AG04449 (cell line): ENCODE measurements at regions not wholly inside any gene's neighbourhood (a gene's known extent, or its start where the extent isn't known, plus 50 kb on each side); places are given as distances from the start of the nearest gene placed in this dataset.
"Not testable (repeated sequence)": the region's sequence is repeated elsewhere in the genome, so short reads cannot be mapped to it uniquely, and the experiment has no call there.

ENCODE experiments used
- CTCF ChIA-PET: fragments of 350-600 bp; formaldehyde crosslinking; extraction: SDS; loops from one replicate; lab custom pipeline; 2021; ENCODE audit warnings: antibody characterized with exemption; lab: Yijun Ruan, JAX
- POLR2A ChIA-PET: fragments of 400-600, 350-600 bp; formaldehyde crosslinking; extraction: SDS; loops from one replicate; lab custom pipeline; 2020; ENCODE audit warnings: antibody characterized with exemption, inconsistent platforms; lab: Yijun Ruan, JAX
- DNase-seq: peaks from one replicate; pipeline ENCODE4 v3.0.0-alpha.2; 2010; ENCODE audit warnings: low read depth, low spot score
- H3K4me3 ChIP-seq: 2 replicates; pipeline ENCODE4 v1.5.1; 2011; ENCODE audit warnings: low read depth, mild to moderate bottlenecking, control low read depth, low read length
- CTCF ChIP-seq: IDR thresholded peaks from one replicate; pipeline ENCODE4 v1.5.1; 2011; ENCODE audit warnings: mild to moderate bottlenecking, moderate library complexity, low read length, control low read depth, inconsistent platforms; ENCODE audit not compliant: insufficient read depth; ENCODE audit errors: missing control alignments

- no peak for TF ChIP-seq CTCF
- CTCF ChIA-PET = no interaction called here
- POLR2A ChIA-PET = no interaction called here
- H3K4me3 ChIP-seq = no peak overlapping the region
- DNase-seq = no peak
Measured at GRCh38 chr9:118692613-118693012, 676.6 kb downstream of the BRINP1 start.

- no peak for TF ChIP-seq CTCF
- CTCF ChIA-PET = no interaction called here
- POLR2A ChIA-PET = no interaction called here
- DNase-seq = no peak
- no peak overlapping the region for H3K4me3 ChIP-seq
Measured at GRCh38 chr9:118693645-118694044, 675.6 kb downstream of the BRINP1 start.

- H3K4me3 ChIP-seq, DNase-seq, POLR2A ChIA-PET, CTCF ChIA-PET: not testable (repeated sequence)
Measured at GRCh38 chr9:118695249-118695648, 674.0 kb downstream of the BRINP1 start.

GRCh38 chr9:118701985-118702384 is 667.2 kb downstream of the BRINP1 start:
- CTCF ChIA-PET = no interaction called here
- POLR2A ChIA-PET = interaction anchor here (0.6 kb wide), 1 partner anchor 842 kb away, joined by 3 read pairs; no protein-coding TSS in a partner anchor
- no peak for DNase-seq

GRCh38 chr9:118711843-118712242 is 657.4 kb downstream of the BRINP1 start:
- POLR2A ChIA-PET = no interaction called here
- no peak for TF ChIP-seq CTCF
- no peak for DNase-seq
- CTCF ChIA-PET = no interaction called here
- H3K4me3 ChIP-seq = no peak overlapping the region

More at GRCh38 chr9:118701985-118702384, 667.2 kb downstream of the BRINP1 start:
- no peak overlapping the region for H3K4me3 ChIP-seq
- no peak for TF ChIP-seq CTCF

GRCh38 chr9:118721276-118721675 is 648.0 kb downstream of the BRINP1 start:
- no peak for DNase-seq
- CTCF ChIA-PET = no interaction called here
- no peak for TF ChIP-seq CTCF
- POLR2A ChIA-PET = no interaction called here
- no peak overlapping the region for H3K4me3 ChIP-seq

GRCh38 chr9:118721923-118722322 is 647.3 kb downstream of the BRINP1 start:
- ChIA-PET CTCF (no interaction called here), POLR2A (no interaction called here)
- H3K4me3 ChIP-seq = no peak overlapping the region
- no peak for TF ChIP-seq CTCF
- DNase-seq = no peak
